Liver (tissue), 8 donors: ENCODE measurements at regions not wholly inside any gene's neighbourhood (a gene's known extent, or its start where the extent isn't known, plus 50 kb on each side); places are given as distances from the start of the nearest gene placed in this dataset.

Experiments
- DNase-seq: peaks from one replicate; pipeline ENCODE4 v3.0.0-alpha.2; 2017; ENCODE audit warnings: low spot score
- H3K27ac ChIP-seq, 2 donors: one replicate each; pipeline ENCODE4 v1.7.0; 2013; ENCODE audit warnings: inconsistent platforms in 2 of 2, low read length in 2 of 2, control low read depth in 1 of 2, low read depth in 1 of 2, mild to moderate bottlenecking in 1 of 2
- H3K27me3 ChIP-seq, 4 donors: one replicate each; pipeline versions ENCODE4 v1.6.1 to v1.7.0; 2013; ENCODE audit warnings: low read length in 3 of 4, inconsistent platforms in 1 of 4, mild to moderate bottlenecking in 1 of 4, moderate library complexity in 1 of 4; ENCODE audit not compliant: control insufficient read depth in 4 of 4, insufficient read depth in 4 of 4
- H3K36me3 ChIP-seq, 4 donors: one replicate each; pipeline versions ENCODE4 v1.6.1 to v1.7.0; 2013; ENCODE audit warnings: low read length in 3 of 4, mild to moderate bottlenecking in 3 of 4, low read depth in 1 of 4, moderate library complexity in 1 of 4; ENCODE audit not compliant: control insufficient read depth in 4 of 4, insufficient read depth in 3 of 4
- H3K4me1 ChIP-seq, 4 donors: one replicate each; pipeline versions ENCODE4 v1.6.1 to v1.7.0; 2013; ENCODE audit warnings: low read length in 3 of 4, mild to moderate bottlenecking in 3 of 4, moderate library complexity in 1 of 4; ENCODE audit not compliant: control insufficient read depth in 4 of 4, insufficient read depth in 4 of 4
- H3K4me3 ChIP-seq, 3 donors: one replicate each; pipeline versions ENCODE4 v1.6.1 to v1.7.0; 2013; ENCODE audit warnings: low read length in 3 of 3, control low read depth in 1 of 3, low read depth in 1 of 3, mild to moderate bottlenecking in 1 of 3
- H3K9ac ChIP-seq, 2 donors: one replicate each; pipeline ENCODE4 v1.7.0; 2013; ENCODE audit warnings: low read length in 2 of 2, mild to moderate bottlenecking in 2 of 2, moderate library complexity in 2 of 2, control low read depth in 1 of 2, low read depth in 1 of 2
- H3K9me3 ChIP-seq, 4 donors: one replicate each; pipeline versions ENCODE4 v1.6.1 to v1.7.0; 2013; ENCODE audit warnings: low read length in 3 of 4; ENCODE audit not compliant: control insufficient read depth in 4 of 4
- CTCF ChIP-seq: fragments of 150-350 bp; IDR thresholded peaks from 2 replicates; pipeline ENCODE4 v1.5.1; 2017; ENCODE audit warnings: improper control_type of control experiment, low read depth, low read length; ENCODE audit not compliant: missing input control
- FOXA2 ChIP-seq: IDR thresholded peaks from 2 replicates; pipeline ENCODE4 v1.6.1; 2016; ENCODE audit warnings: antibody characterized with exemption
- HNF4A ChIP-seq, 2 donors: conservative IDR thresholded peaks; 2 replicates each; pipeline ENCODE4 v1.6.1; 2016; ENCODE audit warnings: antibody characterized with exemption in 2 of 2, mild to moderate bottlenecking in 2 of 2
- HNF4G ChIP-seq: IDR thresholded peaks from 2 replicates; pipeline ENCODE4 v1.6.1; 2016; ENCODE audit warnings: antibody characterized with exemption
- JUND ChIP-seq, 2 donors: IDR thresholded peaks; 2 replicates each; pipeline ENCODE4 v1.6.1; 2016; ENCODE audit warnings: antibody characterized with exemption in 2 of 2
- MAX ChIP-seq: IDR thresholded peaks from 2 replicates; pipeline ENCODE4 v1.6.1; 2016; ENCODE audit warnings: antibody characterized with exemption
- RAD21 ChIP-seq, 2 donors: IDR thresholded peaks; 2 replicates each; pipeline ENCODE4 v1.6.1; 2016; ENCODE audit warnings: antibody characterized with exemption in 2 of 2, mild to moderate bottlenecking in 2 of 2
- REST ChIP-seq: IDR thresholded peaks from 2 replicates; pipeline ENCODE4 v1.6.1; 2016; ENCODE audit warnings: antibody characterized with exemption, mild to moderate bottlenecking
- RXRA ChIP-seq, 2 donors: IDR thresholded peaks; 2 replicates each; pipeline ENCODE4 v1.6.1; 2017 to 2018; ENCODE audit warnings: antibody characterized with exemption in 2 of 2, mild to moderate bottlenecking in 1 of 2
- YY1 ChIP-seq: IDR thresholded peaks from 2 replicates; pipeline ENCODE4 v1.6.1; 2016; ENCODE audit warnings: antibody characterized with exemption, mild to moderate bottlenecking
- ZBTB33 ChIP-seq: IDR thresholded peaks from 2 replicates; pipeline ENCODE4 v1.6.1; 2016; ENCODE audit warnings: antibody characterized with exemption
- WGBS: extraction: QIAGEN DNeasy Blood & Tissue Kit; methylation state at CpG from one replicate; pipeline ENCODE4 v1.1.7; 2013; 5-methylcytosine and 5-hydroxymethylcytosine counted together
- donor health status: healthy.
- donor health status: healthy.
- donor health status: healthy.
- donor health status: healthy.
- donor health status: healthy.

GRCh38 chr6:43915208-43915869 lies 145.3 kb downstream of the VEGFA start:
- Histone ChIP-seq H3K9me3 (no peaks in the 10 kb centered on the region), H3K4me3 (no peak overlapping the region), H3K36me3 (no peaks in the 10 kb centered on the region), H3K27me3 (no peaks in the 10 kb centered on the region), H3K4me1 (peaks cover 33 to 88% (median 81%) of the 10 kb centered on the region in 4 donors), H3K27ac (peak overlapping the region; percentile 85 to 92), H3K9ac (no peak overlapping the region)
- TF ChIP-seq ZBTB33, result no peak
- TF ChIP-seq HNF4A (conservative IDR thresholded peaks at IDR 0.05), result peak in 1 of 2 donors; percentile 29
- DNase-seq, result no peak
- 71% methylated on average over 7 of the region's 7 CpGs for WGBS

- Histone ChIP-seq H3K27me3 (no peaks in the 10 kb centered on the region), H3K9ac (no peak overlapping the region), H3K27ac (peak overlapping the region; percentile 85 to 92), H3K4me3 (no peak overlapping the region), H3K9me3 (no peaks in the 10 kb centered on the region), H3K4me1 (peaks cover 34 to 91% (median 85%) of the 10 kb centered on the region in 4 donors), H3K36me3 (no peaks in the 10 kb centered on the region)
- no peak for TF ChIP-seq CTCF
- no peak for TF ChIP-seq HNF4A (conservative IDR thresholded peaks at IDR 0.05)
- TF ChIP-seq HNF4G, result no peak
- TF ChIP-seq JUND (IDR thresholded peaks at IDR 0.05), result no peak
- 82% methylated on average over 11 of the region's 11 CpGs for WGBS
- DNase-seq, result no peak
These were observed 144.5 kb downstream of the VEGFA start for GRCh38 chr6:43914272-43915147.

- no peaks in the 10 kb centered on the region for H3K36me3 ChIP-seq
- no peaks in the 10 kb centered on the region for H3K27me3 ChIP-seq
- peak overlapping the region; percentile 85 to 92 for H3K27ac ChIP-seq
- DNase-seq, result no peak
- H3K9ac ChIP-seq, result peak overlapping the region; percentile 22 to 32
- no peaks in the 10 kb centered on the region for H3K9me3 ChIP-seq
- WGBS, result 29% methylated on average over 4 of the region's 4 CpGs
- H3K4me1 ChIP-seq, result peaks cover 33 to 94% (median 86%) of the 10 kb centered on the region in 4 donors
- no peak overlapping the region for H3K4me3 ChIP-seq
- TF ChIP-seq JUND (IDR thresholded peaks at IDR 0.05) (peak in 1 of 2 donors; percentile 47), FOXA2 (no peak), YY1 (no peak), MAX (peak; percentile 81), RAD21 (IDR thresholded peaks at IDR 0.05) (peak; percentile 46 to 54), REST (peak; percentile 34), ZBTB33 (no peak), RXRA (IDR thresholded peaks at IDR 0.05) (peak; percentile 70 to 89)
These were observed 143.6 kb downstream of the VEGFA start for GRCh38 chr6:43913375-43914271.
